Left lobe of liver (tissue), 2 donors: ENCODE measurements at regions not wholly inside any gene's neighbourhood (a gene's known extent, or its start where the extent isn't known, plus 50 kb on each side); places are given as distances from the start of the nearest gene placed in this dataset.
"Not testable (repeated sequence)": the region's sequence is repeated elsewhere in the genome, so short reads cannot be mapped to it uniquely, and the experiment has no call there.

Source experiments
- ATAC-seq: fragments of 200-7000 bp; cut with Tn5 transposase; one replicate; pipeline ENCODE4 v1.9.1; 2020; ENCODE audit warnings: mild to moderate bottlenecking, moderate library complexity
- DNase-seq: peaks from one replicate; pipeline ENCODE4 v3.0.0-alpha.2; 2020; ENCODE audit warnings: low spot score
- donor health status: DM: no; HTN: no; CAD: no; lungs with moderate emphysema.
- donor health status: DM: no; HTN: yes; CAD: no.

- peak; percentile 84 for DNase-seq
- peak; percentile 98 for ATAC-seq
Observed at GRCh38 chr3:72661115-72661457, 187.2 kb downstream of the SHQ1 start.

- DNase-seq = no peak
- no peak for ATAC-seq
Observed at GRCh38 chr3:72660270-72661114, 187.8 kb downstream of the SHQ1 start.

DNA sequence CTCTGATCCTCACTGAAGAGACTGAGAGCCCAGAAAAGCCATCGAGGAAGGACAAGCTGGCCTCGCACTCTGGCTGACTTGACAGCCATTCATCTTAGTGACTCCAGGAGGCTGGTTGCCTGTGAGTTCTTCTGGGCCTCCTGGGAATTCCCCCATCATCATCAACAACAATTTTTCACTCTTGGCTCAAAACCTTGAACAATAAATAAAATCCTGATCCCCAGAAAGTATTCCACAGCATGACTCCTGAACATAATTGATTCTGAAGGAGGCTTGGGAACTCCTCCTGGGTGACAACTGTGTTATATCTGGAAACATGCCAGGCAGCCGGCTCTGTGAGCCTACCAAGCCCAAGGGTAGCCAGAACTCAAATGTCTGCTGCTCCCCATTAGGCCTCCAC is 188.6 kb downstream of the SHQ1 start:
- DNase-seq (no peak), ATAC-seq (no peak)

GRCh38 chr3:72659188-72659587 is 189.1 kb downstream of the SHQ1 start:
- no peak for DNase-seq
- ATAC-seq = no peak

DNA sequence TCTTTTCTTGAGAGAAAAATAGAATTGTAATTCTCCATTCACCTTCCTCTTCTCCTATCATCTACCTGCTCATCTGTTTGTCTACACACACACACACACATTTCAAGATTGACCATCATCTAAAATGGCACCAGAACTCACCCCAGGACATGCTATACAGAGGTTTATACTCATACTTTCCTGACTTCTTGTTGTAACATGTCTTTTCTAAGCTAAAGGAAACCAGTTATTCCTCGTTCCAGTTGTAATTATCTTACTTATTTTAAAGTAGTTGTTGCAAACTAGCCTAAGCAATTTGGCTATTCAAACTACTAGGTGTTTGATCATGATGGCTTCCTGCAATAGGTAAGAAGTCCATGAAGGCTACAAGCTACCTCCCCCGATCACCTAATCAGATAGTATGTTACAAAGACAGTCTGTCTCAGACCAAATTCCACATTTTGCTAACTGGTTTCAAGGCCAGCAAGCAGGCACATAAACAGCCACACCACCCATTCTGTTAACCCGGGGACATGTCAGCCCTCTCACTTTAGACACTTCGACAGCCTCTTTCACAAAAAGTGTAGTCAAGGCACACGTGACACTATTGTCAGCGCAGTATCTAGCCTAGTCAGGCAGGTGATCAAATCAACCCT is 189.7 kb downstream of the SHQ1 start:
- DNase-seq = no peak
- no peak for ATAC-seq

GRCh38 chr3:72657666-72658065 is 190.6 kb downstream of the SHQ1 start:
- ATAC-seq (no peak), DNase-seq (no peak)

GRCh38 chr3:72655723-72656122 is 192.5 kb downstream of the SHQ1 start:
- ATAC-seq (no peak), DNase-seq (no peak)

DNA sequence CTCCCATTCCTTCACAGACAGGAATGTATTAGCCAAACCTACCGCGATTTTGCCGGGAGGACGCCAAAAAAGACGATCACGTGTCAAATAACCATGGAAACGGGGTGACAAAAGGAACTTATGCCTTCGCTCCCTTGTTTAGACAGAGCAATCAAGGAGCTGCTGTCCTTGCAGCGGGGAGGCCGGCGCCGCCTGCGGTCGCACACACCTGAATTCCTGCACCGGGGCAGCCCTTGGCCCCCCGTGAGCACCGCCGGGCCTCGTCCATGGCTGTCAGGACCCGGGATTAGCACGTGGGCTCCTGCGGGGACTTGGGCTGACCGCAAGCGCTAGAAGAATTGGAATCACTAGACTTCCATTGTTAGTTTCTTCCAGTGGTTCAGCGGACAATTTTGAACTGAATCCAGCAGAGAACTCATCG is 193.1 kb downstream of the SHQ1 start:
- ATAC-seq = peak; percentile 22
- DNase-seq = no peak

GRCh38 chr3:72652395-72652794 is 195.8 kb downstream of the SHQ1 start:
- DNase-seq (no peak), ATAC-seq (no peak)

DNA sequence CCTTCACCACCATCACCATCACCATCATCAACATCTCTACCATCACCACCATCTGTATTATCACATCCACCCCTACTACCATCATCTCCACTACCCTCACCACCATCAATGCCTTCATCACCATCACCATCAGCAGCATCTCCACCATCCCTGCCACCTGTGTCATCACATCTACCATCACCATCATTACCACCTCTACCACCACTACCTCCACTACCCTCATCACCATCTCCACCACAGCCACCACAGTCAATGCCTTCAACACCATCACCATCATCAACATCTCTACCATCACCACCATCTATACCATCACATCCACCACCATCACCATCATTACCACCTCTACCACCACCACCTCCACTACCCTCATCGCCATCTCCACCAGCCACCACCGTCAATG is 196.7 kb downstream of the SHQ1 start:
- DNase-seq (no peak), ATAC-seq (no peak)

DNA sequence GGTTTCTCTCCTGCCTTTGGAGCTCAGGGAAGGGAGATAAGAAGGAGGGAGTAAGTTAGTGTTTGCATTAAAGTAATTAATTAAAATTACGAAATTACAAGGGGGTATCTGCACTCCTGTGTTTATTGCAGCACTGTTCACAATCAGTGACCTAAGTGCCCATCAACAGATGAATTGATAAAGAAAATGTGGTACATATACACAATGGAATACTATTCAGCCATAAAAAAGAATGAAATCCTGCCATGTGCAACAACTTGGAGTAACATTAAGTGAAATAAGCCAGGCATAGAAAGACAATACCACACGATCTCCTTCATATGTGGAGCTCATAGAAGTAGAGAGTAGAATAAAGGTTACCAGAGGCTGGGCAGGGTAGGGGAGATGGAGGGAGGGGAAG is 202.0 kb downstream of the SHQ1 start:
- no peak for DNase-seq
- no peak for ATAC-seq

DNA sequence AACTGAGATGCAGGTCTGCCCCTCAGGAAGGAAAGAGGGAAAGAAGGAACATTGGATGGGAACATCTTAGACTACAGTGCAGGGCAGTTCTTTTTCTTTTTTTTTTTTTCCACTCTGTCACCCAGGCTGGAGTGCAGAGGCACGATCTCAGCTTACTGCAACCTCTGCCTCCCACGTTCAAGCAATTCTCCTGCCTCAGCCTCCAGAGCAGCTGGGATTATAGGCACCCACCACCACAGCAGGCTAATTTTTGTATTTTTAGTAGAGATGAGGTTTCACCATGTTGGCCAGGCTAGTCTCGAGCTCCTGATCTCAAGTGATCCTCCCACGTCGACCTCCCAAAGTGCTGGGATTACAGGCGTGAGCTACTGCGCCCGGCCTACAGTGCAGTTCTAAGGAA is 204.6 kb downstream of the SHQ1 start:
- not testable (repeated sequence) for DNase-seq, ATAC-seq

GRCh38 chr3:72641684-72642083 is 206.6 kb downstream of the SHQ1 start:
- DNase-seq = no peak
- no peak for ATAC-seq

DNA sequence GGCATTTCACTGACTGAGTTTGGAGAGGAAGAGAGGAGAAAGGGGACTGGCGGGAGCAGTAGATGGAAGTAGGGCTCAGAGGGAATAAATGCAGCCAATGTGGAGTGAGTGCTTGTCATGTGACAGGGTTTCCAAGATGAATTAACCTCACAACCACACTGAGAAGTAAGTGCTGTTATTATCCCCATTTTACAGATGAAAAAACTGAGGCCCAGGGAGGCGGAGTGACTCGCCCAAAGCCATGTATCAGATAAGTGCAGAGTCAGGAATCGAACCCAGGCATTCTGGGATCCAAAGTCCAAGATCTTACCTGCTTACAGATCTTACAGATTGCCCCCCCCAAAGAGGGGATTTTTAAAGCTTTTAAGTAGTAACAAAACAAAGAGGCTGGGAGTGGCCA is 207.2 kb downstream of the SHQ1 start:
- no peak for DNase-seq
- no peak for ATAC-seq

- DNase-seq = no peak
- ATAC-seq = no peak
Observed at GRCh38 chr3:72636969-72637597, 211.2 kb downstream of the SHQ1 start.

DNA sequence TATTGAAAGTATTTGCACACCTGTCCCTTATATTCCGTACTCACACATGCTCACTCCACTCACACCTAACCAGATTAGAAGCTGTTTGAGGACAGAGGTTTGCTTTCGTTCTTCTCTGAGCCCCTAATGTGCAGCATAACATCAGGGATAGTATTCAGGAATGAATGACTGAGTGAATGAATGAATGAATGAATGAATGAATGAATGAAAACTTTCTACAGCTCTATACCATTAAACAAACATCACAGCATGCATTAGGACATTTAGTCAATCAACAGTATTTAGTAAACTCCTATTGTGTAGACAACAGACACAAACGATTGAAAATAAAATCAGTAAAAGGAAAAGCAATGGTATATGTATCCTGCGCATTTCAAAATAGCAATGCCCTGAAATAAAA is 212.7 kb downstream of the SHQ1 start:
- ATAC-seq (no peak), DNase-seq (no peak)

DNA sequence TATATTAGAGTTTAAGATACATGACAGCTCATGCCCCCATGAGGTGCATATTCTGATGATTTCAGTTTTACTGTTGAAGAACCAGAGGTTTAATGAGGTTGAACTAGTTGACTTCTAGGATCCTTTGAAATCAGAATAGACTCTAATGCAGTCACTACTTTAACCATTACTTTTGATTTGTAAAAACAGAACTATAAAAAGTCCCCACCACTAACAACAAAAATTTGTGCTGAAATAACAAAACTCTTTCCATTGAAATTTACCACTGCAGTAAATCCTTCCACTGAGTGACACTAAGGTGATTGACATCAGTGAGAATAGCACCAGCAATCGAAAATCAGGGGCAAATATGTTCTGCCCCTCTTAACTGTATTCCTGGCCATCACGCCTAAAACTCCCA is 214.1 kb downstream of the SHQ1 start:
- ATAC-seq = no peak
- DNase-seq = no peak

- ATAC-seq (no peak), DNase-seq (no peak)
Observed at GRCh38 chr3:72633534-72633933, 214.7 kb downstream of the SHQ1 start.

- ATAC-seq (no peak), DNase-seq (no peak)
Observed at GRCh38 chr3:72633121-72633520, 215.1 kb downstream of the SHQ1 start.

- ATAC-seq = no peak
- no peak for DNase-seq
Observed at GRCh38 chr3:72632129-72632528, 216.1 kb downstream of the SHQ1 start.

- ATAC-seq (no peak), DNase-seq (no peak)
Observed at GRCh38 chr3:72630969-72631344, 217.3 kb downstream of the SHQ1 start.

DNA sequence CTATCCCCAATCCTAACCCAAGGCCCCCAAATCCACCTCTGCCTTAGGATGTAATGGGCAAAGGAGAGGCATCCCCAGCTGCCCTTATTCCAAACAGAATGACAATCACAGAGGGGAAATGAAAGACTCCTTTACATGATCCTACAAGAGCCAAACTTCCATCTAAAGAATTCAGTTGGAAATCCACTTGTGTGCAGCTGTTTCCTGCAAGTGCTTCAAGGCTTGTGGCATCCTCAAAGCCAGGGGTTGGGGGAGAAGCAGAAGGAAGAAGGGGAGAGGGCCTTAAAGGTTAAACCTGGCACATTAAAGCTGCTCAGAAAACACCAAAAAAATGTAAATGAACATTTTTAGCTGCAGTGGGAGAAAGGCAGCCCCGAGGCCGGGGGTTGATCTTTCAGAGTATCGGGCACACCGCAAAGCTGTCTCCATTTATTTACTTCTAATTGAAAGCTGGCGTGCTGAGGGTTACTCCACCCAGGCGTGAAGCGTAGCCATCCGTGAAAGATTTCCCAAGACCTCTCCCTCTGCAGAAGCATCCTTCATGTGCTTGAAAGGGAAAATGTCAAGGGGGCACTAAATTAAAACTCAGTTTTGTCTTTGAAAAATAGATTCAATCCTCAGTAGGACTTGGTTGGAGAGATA is 217.8 kb downstream of the SHQ1 start:
- DNase-seq (no peak), ATAC-seq (no peak)
